Activated CD4-positive, alpha-beta T cell treated with anti-CD3 and anti-CD28 coated beads for 36 hours (primary cell): ENCODE measurements at regions not wholly inside any gene's neighbourhood (a gene's known extent, or its start where the extent isn't known, plus 50 kb on each side); places are given as distances from the start of the nearest gene placed in this dataset.

Experiments
- ATAC-seq: fragments of 200-7000 bp; cut with Tn5 transposase; one replicate; pipeline ENCODE4 v1.10.0; 2021; ENCODE audit warnings: mild to moderate bottlenecking, moderate library complexity
- CTCF ChIA-PET: fragments of 350-600 bp; sonication (Branson Sonifier 250); formaldehyde crosslinking; loops from one replicate; lab custom pipeline; 2021; ENCODE audit warnings: antibody characterized with exemption; lab: Charles Lee
- POLR2A ChIA-PET: fragments of 350-600 bp; sonication (Branson Sonifier 250); formaldehyde crosslinking; loops from one replicate; lab custom pipeline; 2021; ENCODE audit warnings: antibody characterized with exemption, inconsistent platforms; lab: Charles Lee
- DNase-seq: peaks from one replicate; pipeline ENCODE4 v3.0.0-alpha.2; 2020
- H3K27ac Mint-ChIP-seq: one replicate; pipeline ENCODE4 v1.8.0; 2021; ENCODE audit warnings: mixed read lengths
- H3K27me3 Mint-ChIP-seq: one replicate; pipeline ENCODE4 v1.8.0; 2021; ENCODE audit warnings: mixed read lengths
- H3K36me3 Mint-ChIP-seq: one replicate; pipeline ENCODE4 v1.8.0; 2021; ENCODE audit warnings: low read depth, mixed read lengths
- H3K4me1 Mint-ChIP-seq: one replicate; pipeline ENCODE4 v1.8.0; 2021; ENCODE audit warnings: mixed read lengths
- H3K4me3 Mint-ChIP-seq: one replicate; pipeline ENCODE4 v1.8.0; 2021; ENCODE audit warnings: mild to moderate bottlenecking, moderate library complexity, mixed read lengths
- H3K9me3 Mint-ChIP-seq: one replicate; pipeline ENCODE4 v1.8.0; 2021; ENCODE audit warnings: low read depth, mixed read lengths
- intact Hi-C, 2 experiments: fragments of 100-400 bp; cut with DNase I in 1 of 2; cut with micrococcal nuclease in 1 of 2; formaldehyde crosslinking; loops; one replicate each; pipeline versions ENCODE4 v1.14.2 to v1.15.1; 2022 to 2024; cut with DNase I, micrococcal nuclease

DNA sequence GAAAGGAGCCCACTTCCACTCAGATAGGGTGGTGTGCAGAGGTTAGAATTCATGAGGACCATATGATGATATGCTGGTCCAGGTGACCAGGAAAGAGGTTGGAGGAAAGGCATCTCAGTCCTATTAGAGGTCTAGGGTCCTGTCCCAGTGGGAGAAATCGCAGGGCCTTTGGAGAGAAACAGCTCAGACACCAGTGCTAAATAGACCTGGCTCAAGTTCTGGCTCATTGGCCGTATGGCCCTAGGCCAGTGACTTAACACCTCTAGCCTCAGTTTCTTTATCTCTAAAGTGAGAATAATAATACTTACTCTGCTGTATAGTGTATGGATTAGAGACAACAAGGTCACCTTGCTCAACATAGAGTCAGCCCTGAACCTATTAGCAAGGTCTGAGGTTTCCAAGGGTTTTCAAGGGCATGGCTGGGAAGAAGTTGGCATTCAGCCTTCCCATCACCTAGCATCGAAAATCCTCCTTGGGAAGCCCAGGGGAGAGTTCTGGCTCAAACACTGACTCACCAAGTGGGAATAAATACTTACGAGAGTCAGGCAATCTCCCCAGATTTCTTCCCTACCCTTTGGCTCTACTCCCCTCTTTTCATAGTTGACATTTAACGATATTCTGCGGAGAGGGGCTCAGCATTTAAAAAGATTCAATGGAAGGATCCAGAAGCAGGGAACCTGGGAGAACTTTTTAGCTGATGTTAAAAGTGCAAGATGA lies 473.1 kb upstream of the PODXL start:
- H3K27me3 Mint-ChIP-seq: no peaks in the 10 kb centered on the region
- ChIA-PET CTCF (no interaction called here), POLR2A (no interaction called here)
- DNase-seq (no peak), ATAC-seq (no peak)
- intact Hi-C loops: no loop called here
- H3K4me3 Mint-ChIP-seq: no peak overlapping the region
- H3K36me3 Mint-ChIP-seq: no peaks in the 10 kb centered on the region
- no peaks in the 10 kb centered on the region for H3K4me1 Mint-ChIP-seq
- no peak overlapping the region for H3K27ac Mint-ChIP-seq
- H3K9me3 Mint-ChIP-seq: no peaks in the 10 kb centered on the region

DNA sequence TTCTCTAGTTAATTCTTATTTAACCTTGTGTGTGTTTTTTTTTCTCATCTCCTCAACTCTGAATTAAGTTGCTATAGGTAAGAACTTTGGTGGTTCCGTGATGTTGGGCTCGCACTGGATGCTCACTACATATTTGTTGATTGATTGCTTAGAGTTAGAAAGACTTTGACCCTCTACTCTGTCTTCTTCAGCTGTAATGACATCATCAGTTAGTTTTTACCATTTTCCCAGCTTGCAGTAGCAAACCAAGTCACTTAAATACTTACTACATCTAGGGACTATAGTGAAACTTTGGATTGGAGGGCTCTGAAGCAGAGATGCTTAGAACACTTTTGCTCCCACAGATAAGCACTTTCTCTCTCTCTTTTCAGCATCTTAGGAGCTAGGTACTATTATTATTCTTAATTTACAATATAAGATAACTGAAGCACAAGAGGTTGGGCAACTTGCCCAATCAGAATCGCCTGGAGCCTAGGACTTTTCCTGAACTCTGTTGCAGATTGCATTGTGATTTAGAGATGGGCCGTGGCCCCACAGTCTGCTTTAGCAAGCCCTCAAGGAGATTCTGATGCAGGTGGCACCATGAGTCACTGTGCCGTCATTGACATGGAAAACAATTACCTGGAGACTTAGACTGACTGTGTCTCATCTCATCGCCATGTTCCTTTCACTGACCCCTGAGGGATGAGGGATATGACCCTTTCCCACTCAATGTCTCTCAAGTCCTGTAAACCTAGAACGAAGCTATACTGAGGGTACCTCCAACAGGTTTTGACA lies 471.9 kb upstream of the PODXL start:
- DNase-seq: no peak
- ChIA-PET POLR2A (no interaction called here), CTCF (no interaction called here)
- intact Hi-C loops: no loop called here
- no peaks in the 10 kb centered on the region for H3K4me1 Mint-ChIP-seq
- no peak overlapping the region for H3K27ac Mint-ChIP-seq
- H3K27me3 Mint-ChIP-seq: no peaks in the 10 kb centered on the region
- H3K9me3 Mint-ChIP-seq: no peaks in the 10 kb centered on the region
- H3K36me3 Mint-ChIP-seq: no peaks in the 10 kb centered on the region
- H3K4me3 Mint-ChIP-seq: no peak overlapping the region
- no peak for ATAC-seq

DNA sequence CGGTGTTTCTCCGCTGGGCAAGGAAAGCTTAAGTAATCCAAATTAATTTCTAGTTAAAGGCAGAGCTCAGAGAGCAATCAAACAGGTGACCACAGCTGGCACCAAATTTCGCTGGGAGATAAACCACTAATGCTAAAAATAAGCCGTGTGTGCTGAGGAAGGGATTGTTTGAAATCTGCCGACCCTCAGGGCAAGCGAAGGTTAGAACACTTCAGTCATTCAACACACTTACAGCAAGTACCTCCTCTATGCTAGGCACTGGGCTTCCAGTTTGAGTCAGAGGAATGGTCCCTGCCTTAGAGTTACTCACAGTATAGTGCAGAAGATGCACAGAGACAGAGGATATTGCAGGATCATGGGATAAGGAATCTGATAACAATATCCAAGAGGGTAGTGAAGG lies 467.9 kb upstream of the PODXL start:
- no peak overlapping the region for H3K4me3 Mint-ChIP-seq
- ChIA-PET CTCF (no interaction called here), POLR2A (no interaction called here)
- intact Hi-C loops: no loop called here
- H3K4me1 Mint-ChIP-seq: no peaks in the 10 kb centered on the region
- H3K36me3 Mint-ChIP-seq: no peaks in the 10 kb centered on the region
- H3K27ac Mint-ChIP-seq: no peak overlapping the region
- H3K9me3 Mint-ChIP-seq: no peaks in the 10 kb centered on the region
- ATAC-seq (no peak), DNase-seq (no peak)
- no peaks in the 10 kb centered on the region for H3K27me3 Mint-ChIP-seq

DNA sequence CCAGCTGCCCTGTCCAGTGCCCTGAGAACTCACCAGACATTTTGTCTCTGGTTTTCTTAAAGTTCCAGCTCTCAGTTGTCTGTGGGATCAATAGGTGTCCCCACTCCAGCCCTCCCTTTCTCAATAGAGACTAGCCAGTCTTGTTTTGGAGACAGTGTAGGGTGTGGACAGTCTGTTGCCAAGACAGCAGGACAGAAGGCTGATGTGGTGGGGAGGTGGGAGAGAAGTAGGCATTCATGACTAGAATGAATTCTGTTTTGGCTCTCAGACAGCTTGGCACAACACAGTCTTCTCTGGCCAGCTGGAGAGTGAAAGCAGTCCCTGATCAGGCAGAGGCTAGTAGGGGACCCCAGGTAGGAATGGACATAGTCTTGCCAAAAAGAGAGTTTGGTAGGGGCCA lies 467.0 kb upstream of the PODXL start:
- H3K27me3 Mint-ChIP-seq: no peaks in the 10 kb centered on the region
- intact Hi-C loops: no loop called here
- no peaks in the 10 kb centered on the region for H3K9me3 Mint-ChIP-seq
- DNase-seq: no peak
- no peak overlapping the region for H3K4me3 Mint-ChIP-seq
- ChIA-PET POLR2A (no interaction called here), CTCF (no interaction called here)
- no peaks in the 10 kb centered on the region for H3K36me3 Mint-ChIP-seq
- H3K4me1 Mint-ChIP-seq: no peaks in the 10 kb centered on the region
- H3K27ac Mint-ChIP-seq: no peak overlapping the region
- ATAC-seq: no peak

DNA sequence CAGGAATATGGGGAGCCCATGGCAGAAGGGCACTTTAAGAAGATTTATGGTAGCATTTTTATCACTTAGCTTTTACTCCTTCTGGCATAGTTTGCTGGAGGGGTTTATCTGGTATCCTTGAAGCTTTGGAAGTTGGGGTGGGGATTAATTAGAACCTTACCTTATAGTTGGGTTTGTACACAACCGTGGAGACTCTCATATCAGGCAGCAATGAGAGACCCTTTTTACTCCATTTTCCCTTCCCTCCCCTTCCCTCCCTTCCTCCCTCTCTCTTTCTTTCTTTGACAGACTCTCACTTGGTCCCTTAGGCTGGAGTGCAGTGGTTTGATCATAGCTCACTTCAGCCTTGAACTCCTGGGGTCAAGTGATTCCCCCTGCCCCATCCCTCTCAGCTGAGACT lies 465.8 kb upstream of the PODXL start:
- H3K27me3 Mint-ChIP-seq: no peaks in the 10 kb centered on the region
- no peak overlapping the region for H3K4me3 Mint-ChIP-seq
- ATAC-seq (no peak), DNase-seq (no peak)
- H3K9me3 Mint-ChIP-seq: no peaks in the 10 kb centered on the region
- H3K36me3 Mint-ChIP-seq: no peaks in the 10 kb centered on the region
- ChIA-PET POLR2A (no interaction called here), CTCF (no interaction called here)
- H3K4me1 Mint-ChIP-seq: no peaks in the 10 kb centered on the region
- H3K27ac Mint-ChIP-seq: no peak overlapping the region
- intact Hi-C loops: no loop called here

DNA sequence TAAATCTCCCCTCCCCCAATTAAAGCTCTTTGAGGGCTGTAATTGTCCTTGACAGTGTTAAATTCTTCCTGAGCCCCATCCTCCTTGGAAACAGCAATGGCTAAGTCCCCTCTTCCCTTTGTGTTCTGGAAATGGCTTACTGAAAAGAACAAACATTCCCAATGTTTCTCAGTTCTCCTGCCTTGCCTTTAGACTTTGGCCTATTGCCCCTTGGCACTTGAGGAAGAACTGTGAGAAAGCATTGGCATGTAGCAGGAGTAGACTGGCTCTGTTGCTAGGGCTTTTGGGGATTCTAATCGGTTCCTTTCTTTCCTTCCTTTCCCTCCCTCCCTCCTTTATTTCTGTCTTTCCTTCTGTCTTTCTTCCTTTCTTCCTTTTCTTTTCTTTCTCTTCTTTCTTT lies 463.3 kb upstream of the PODXL start:
- peaks cover 2% of the 10 kb centered on the region for H3K9me3 Mint-ChIP-seq
- ATAC-seq: no peak
- H3K4me1 Mint-ChIP-seq: no peaks in the 10 kb centered on the region
- H3K27me3 Mint-ChIP-seq: no peaks in the 10 kb centered on the region
- H3K4me3 Mint-ChIP-seq: no peak overlapping the region
- CTCF ChIA-PET: no interaction called here
- no peaks in the 10 kb centered on the region for H3K36me3 Mint-ChIP-seq
- H3K27ac Mint-ChIP-seq: no peak overlapping the region
- POLR2A ChIA-PET: no interaction called here
- intact Hi-C loops: no loop called here
- DNase-seq: no peak

DNA sequence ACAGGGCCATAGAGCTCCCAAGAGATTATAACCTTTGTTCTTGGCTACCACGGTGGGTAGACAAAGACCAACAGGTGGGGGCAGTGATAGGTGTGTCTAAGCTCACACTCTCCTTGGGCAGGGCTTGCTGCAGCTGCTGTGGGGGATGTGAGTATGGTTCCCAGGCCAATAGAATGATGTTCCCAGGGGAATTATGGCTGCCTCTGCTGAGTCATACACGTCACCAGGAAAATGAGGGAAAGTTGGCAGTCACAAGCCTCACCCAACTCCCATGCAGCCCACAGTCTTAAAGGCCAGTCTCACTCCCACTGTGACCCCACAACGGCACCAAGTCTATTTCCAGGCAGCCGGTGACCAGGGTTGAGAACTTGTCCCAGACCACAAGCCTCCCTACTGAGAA lies 453.4 kb upstream of the PODXL start:
- H3K36me3 Mint-ChIP-seq: no peaks in the 10 kb centered on the region
- no peak for DNase-seq
- no peaks in the 10 kb centered on the region for H3K4me1 Mint-ChIP-seq
- intact Hi-C loops: loop anchor here in 1 of 2 experiments (10.0 kb wide), 1 partner anchor 1335 kb away; no protein-coding TSS in a partner anchor
- CTCF ChIA-PET: no interaction called here
- peaks cover 6% of the 10 kb centered on the region for H3K9me3 Mint-ChIP-seq
- H3K4me3 Mint-ChIP-seq: no peak overlapping the region
- ATAC-seq: no peak
- no peaks in the 10 kb centered on the region for H3K27me3 Mint-ChIP-seq
- no peak overlapping the region for H3K27ac Mint-ChIP-seq
- POLR2A ChIA-PET: no interaction called here

DNA sequence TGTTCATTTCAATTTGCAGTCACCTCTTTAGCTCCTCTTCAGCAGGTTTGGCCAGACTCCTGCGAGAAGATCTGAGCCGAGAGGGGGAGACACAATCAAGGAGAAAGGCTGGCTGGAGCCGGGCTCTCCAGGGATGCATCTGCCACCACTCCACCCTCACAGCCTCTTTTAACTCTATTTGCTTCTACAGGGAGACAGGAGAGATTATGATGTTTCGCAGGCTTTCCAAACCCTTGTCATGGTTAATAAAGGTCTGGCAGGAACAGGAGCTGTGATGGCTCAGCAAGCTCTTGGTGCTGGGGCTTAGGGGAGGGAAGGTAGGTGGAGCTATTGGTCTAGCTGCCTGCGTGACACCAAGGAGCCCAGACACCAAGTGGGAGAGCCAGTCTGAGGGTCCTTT lies 448.1 kb upstream of the PODXL start:
- intact Hi-C loops: loop anchor here in 1 of 2 experiments (10.0 kb wide), 1 partner anchor 1340 kb away; no protein-coding TSS in a partner anchor
- ChIA-PET POLR2A (interaction anchor here (0.5 kb wide), 1 partner anchor 85 kb away, joined by 3 read pairs; no protein-coding TSS in a partner anchor), CTCF (no interaction called here)
- no peak overlapping the region for H3K4me3 Mint-ChIP-seq
- no peak overlapping the region for H3K27ac Mint-ChIP-seq
- no peak for ATAC-seq
- H3K4me1 Mint-ChIP-seq: no peaks in the 10 kb centered on the region
- no peaks in the 10 kb centered on the region for H3K27me3 Mint-ChIP-seq
- H3K9me3 Mint-ChIP-seq: peaks cover 2% of the 10 kb centered on the region
- H3K36me3 Mint-ChIP-seq: no peaks in the 10 kb centered on the region
- no peak for DNase-seq

DNA sequence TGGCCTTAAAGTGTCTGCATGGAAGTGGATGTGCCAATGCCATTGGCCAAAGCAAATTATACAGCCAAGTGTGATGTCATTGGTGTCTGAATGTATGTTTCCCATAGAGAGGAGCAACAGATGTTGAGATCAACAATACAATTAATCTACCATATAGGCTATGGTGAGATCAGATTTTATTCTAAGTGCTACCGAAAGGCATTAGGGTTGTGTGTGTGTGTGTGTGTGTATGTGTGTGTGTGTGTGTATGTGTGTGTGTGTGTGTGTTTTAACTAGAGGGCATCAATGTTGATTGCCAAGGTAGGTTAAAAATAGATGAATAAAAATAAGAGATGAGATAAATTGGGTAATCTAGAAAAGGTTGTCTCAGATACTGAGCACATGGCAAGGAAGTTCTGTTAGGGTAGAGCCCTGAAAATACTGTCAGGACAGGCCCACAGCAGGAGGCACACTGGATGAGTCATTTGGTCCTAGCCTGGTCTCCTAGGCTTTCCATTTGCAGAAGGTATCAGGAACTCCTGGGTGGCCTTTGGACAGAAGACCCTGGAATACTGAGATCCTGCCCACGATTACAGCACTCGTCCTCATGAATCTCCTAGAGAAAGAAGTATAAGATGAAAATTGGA lies 446.0 kb upstream of the PODXL start:
- Mint-ChIP-seq H3K4me3 (no peak overlapping the region), H3K27me3 (no peaks in the 10 kb centered on the region), H3K9me3 (no peaks in the 10 kb centered on the region), H3K27ac (no peak overlapping the region), H3K36me3 (no peaks in the 10 kb centered on the region), H3K4me1 (no peaks in the 10 kb centered on the region)
- intact Hi-C loops: loop anchor here in 1 of 2 experiments (10.0 kb wide), 1 partner anchor 1342 kb away; no protein-coding TSS in a partner anchor
- DNase-seq (no peak), ATAC-seq (no peak)
- ChIA-PET POLR2A (no interaction called here), CTCF (no interaction called here)

DNA sequence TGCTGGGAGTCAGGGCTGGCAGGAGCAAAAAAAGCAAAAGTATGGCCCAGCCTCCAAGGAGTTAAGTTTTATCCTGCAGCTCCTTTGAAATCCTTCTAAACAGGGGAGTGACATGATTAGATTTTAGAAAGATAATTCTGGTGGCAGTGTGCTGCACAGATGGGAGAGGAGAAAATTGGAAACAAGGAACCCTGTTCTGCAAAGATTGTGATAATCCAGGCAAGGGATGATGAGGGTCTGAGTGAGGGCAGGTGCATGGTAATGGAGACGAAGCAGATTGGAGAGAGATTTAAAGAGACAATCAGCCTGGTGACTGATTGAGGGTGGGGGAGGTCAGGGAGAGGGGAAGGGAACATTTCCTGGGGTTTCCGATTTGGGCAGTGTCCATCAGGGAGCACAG lies 444.7 kb upstream of the PODXL start:
- POLR2A ChIA-PET: no interaction called here
- no peaks in the 10 kb centered on the region for H3K4me1 Mint-ChIP-seq
- CTCF ChIA-PET: no interaction called here
- H3K4me3 Mint-ChIP-seq: no peak overlapping the region
- ATAC-seq (no peak), DNase-seq (no peak)
- intact Hi-C loops: loop anchor here in 1 of 2 experiments (10.0 kb wide), 1 partner anchor 1344 kb away; no protein-coding TSS in a partner anchor
- H3K9me3 Mint-ChIP-seq: no peaks in the 10 kb centered on the region
- no peaks in the 10 kb centered on the region for H3K27me3 Mint-ChIP-seq
- H3K27ac Mint-ChIP-seq: no peak overlapping the region
- no peaks in the 10 kb centered on the region for H3K36me3 Mint-ChIP-seq

DNA sequence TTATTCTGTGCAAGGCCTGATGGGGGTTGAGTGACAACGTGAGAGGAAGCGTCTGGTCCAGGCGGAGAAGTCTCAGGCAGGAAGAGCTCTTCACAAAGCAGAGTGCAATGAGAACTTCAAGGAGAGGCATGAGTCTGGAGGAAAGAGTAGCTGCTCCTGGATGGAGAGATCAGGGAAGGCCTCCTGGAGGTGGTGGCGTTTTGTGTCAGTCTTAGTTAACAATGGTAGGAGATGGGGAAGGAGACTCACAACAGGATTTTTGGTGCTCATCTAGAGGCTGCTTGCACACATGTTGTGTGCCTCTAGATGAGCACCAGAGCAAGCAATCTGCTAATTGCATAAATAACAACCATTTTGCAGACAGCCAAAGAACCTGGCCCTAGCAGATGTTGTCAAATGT lies 442.8 kb upstream of the PODXL start:
- Mint-ChIP-seq H3K4me3 (no peak overlapping the region), H3K4me1 (no peaks in the 10 kb centered on the region), H3K36me3 (no peaks in the 10 kb centered on the region), H3K9me3 (no peaks in the 10 kb centered on the region), H3K27ac (no peak overlapping the region), H3K27me3 (no peaks in the 10 kb centered on the region)
- ChIA-PET POLR2A (no interaction called here), CTCF (no interaction called here)
- DNase-seq (no peak), ATAC-seq (no peak)
- intact Hi-C loops: no loop called here

DNA sequence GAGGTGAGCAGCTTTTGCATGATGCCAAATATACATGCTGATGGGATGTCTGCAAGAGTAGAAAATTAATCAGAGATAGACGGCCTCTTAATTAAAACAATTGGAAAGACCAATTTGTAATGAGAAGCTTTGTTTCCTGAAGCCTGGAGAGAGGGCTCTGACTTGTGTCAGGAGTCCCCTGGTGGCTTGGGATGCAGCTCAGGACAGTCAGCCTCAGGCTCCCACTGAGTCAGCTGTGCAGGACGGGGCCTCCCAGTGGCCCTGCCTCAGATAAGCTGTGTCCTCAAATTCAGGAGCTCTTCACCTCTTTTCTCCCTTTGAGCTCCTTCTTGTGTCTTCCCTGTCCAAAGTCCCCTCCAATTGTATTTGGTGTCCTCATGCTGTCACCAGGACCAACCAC lies 438.9 kb upstream of the PODXL start:
- DNase-seq: no peak
- Mint-ChIP-seq H3K27me3 (peaks cover 6% of the 10 kb centered on the region), H3K4me3 (no peak overlapping the region), H3K27ac (no peak overlapping the region), H3K36me3 (no peaks in the 10 kb centered on the region), H3K9me3 (no peaks in the 10 kb centered on the region), H3K4me1 (no peaks in the 10 kb centered on the region)
- intact Hi-C loops: no loop called here
- ATAC-seq: no peak
- CTCF ChIA-PET: no interaction called here
- POLR2A ChIA-PET: no interaction called here
